Mesenchymal stem cell (in vitro differentiated cells and primary cell): ENCODE measurements at regions not wholly inside any gene's neighbourhood (a gene's known extent, or its start where the extent isn't known, plus 50 kb on each side); places are given as distances from the start of the nearest gene placed in this dataset.
"Not testable (repeated sequence)": the region's sequence is repeated elsewhere in the genome, so short reads cannot be mapped to it uniquely, and the experiment has no call there.

Experiments used
- DNase-seq: peaks from one replicate; pipeline ENCODE4 v3.0.0-alpha.2; 2013
- H2AFZ ChIP-seq: one replicate; pipeline ENCODE4 v1.6.1; 2013; ENCODE audit warnings: low read depth, mild to moderate bottlenecking, control low read depth, inconsistent platforms, low read length, moderate library complexity
- H2AK5ac ChIP-seq: 2 replicates; pipeline ENCODE4 v1.6.1; 2013; ENCODE audit warnings: low read length, moderate library complexity, mild to moderate bottlenecking, inconsistent platforms; ENCODE audit not compliant: severe bottlenecking
- H2BK120ac ChIP-seq: one replicate; pipeline ENCODE4 v1.6.1; 2013; ENCODE audit warnings: low read depth, mild to moderate bottlenecking, inconsistent platforms, low read length, moderate library complexity
- H2BK12ac ChIP-seq, 2 experiments: one replicate each; pipeline ENCODE4 v1.6.1; 2013; ENCODE audit warnings: inconsistent platforms in 2 of 2, low read length in 2 of 2, mild to moderate bottlenecking in 2 of 2, moderate library complexity in 2 of 2, control low read depth in 1 of 2
- H2BK15ac ChIP-seq: one replicate; pipeline ENCODE4 v1.6.1; 2013; ENCODE audit warnings: mild to moderate bottlenecking, low read depth, inconsistent platforms; ENCODE audit not compliant: poor library complexity, severe bottlenecking
- H2BK5ac ChIP-seq: 2 replicates; pipeline ENCODE4 v1.6.1; 2013; ENCODE audit warnings: low read depth, mild to moderate bottlenecking, low read length, control low read depth, inconsistent platforms; ENCODE audit not compliant: poor library complexity, severe bottlenecking
- H3K14ac ChIP-seq, 2 experiments: one replicate each; pipeline ENCODE4 v1.6.1; 2013; ENCODE audit warnings: inconsistent platforms in 2 of 2, low read length in 2 of 2, control low read depth in 1 of 2, mild to moderate bottlenecking in 1 of 2, moderate library complexity in 1 of 2
- H3K18ac ChIP-seq, 2 experiments: one replicate each; pipeline ENCODE4 v1.6.1; 2013; ENCODE audit warnings: inconsistent platforms in 2 of 2, low read length in 2 of 2, control low read depth in 1 of 2, low read depth in 1 of 2, mild to moderate bottlenecking in 1 of 2
- H3K23ac ChIP-seq, 2 experiments: one replicate each; pipeline ENCODE4 v1.6.1; 2013; ENCODE audit warnings: inconsistent platforms in 2 of 2, low read length in 2 of 2, mild to moderate bottlenecking in 2 of 2, moderate library complexity in 2 of 2, control low read depth in 1 of 2
- H3K27ac ChIP-seq: 2 replicates; pipeline ENCODE4 v1.5.1; 2013; ENCODE audit warnings: mild to moderate bottlenecking, moderate library complexity, low read length, control low read depth, inconsistent platforms; ENCODE audit not compliant: poor library complexity, severe bottlenecking
- H3K27me3 ChIP-seq, 2 experiments: 2 replicates each; pipeline versions ENCODE4 v1.6.1 to v1.7.0; 2013; ENCODE audit warnings: low read length in 2 of 2, mild to moderate bottlenecking in 2 of 2, moderate library complexity in 2 of 2, control low read depth in 1 of 2, inconsistent platforms in 1 of 2; ENCODE audit not compliant: control insufficient read depth in 1 of 2, insufficient read depth in 1 of 2
- H3K36me3 ChIP-seq, 2 experiments: 2 replicates each; pipeline versions ENCODE4 v1.6.1 to v1.7.0; 2013; ENCODE audit warnings: low read length in 2 of 2, control low read depth in 1 of 2, inconsistent platforms in 1 of 2, low read depth in 1 of 2, mild to moderate bottlenecking in 1 of 2; ENCODE audit not compliant: insufficient read depth in 2 of 2, control insufficient read depth in 1 of 2
- H3K4ac ChIP-seq, 2 experiments: one replicate each; pipeline ENCODE4 v1.6.1; 2013; ENCODE audit warnings: inconsistent platforms in 2 of 2, low read length in 2 of 2, mild to moderate bottlenecking in 2 of 2, moderate library complexity in 2 of 2, control low read depth in 1 of 2, low read depth in 1 of 2
- H3K4me1 ChIP-seq: 2 replicates; pipeline ENCODE4 v1.6.1; 2013; ENCODE audit warnings: low read depth, low read length, control low read depth; ENCODE audit not compliant: control insufficient read depth, insufficient read depth
- H3K4me2 ChIP-seq: 2 replicates; pipeline ENCODE4 v1.6.1; 2013; ENCODE audit warnings: low read length, mild to moderate bottlenecking, inconsistent platforms; ENCODE audit not compliant: poor library complexity, severe bottlenecking
- H3K4me3 ChIP-seq, 2 experiments: 2 replicates each; pipeline versions ENCODE4 v1.5.1 to v1.7.0; 2013; ENCODE audit warnings: low read length in 2 of 2, mild to moderate bottlenecking in 2 of 2, control low read depth in 1 of 2, low read depth in 1 of 2; ENCODE audit not compliant: insufficient read depth in 1 of 2
- H3K79me1 ChIP-seq: replicated peaks from 2 replicates; pipeline ENCODE4 v1.6.1; 2013; ENCODE audit warnings: mild to moderate bottlenecking, control low read depth, low read length, inconsistent platforms; ENCODE audit not compliant: poor library complexity, severe bottlenecking
- H3K9ac ChIP-seq: 2 replicates; pipeline ENCODE4 v1.7.0; 2013; ENCODE audit warnings: mild to moderate bottlenecking, low read length, moderate library complexity
- H3K9me3 ChIP-seq: 2 replicates; pipeline ENCODE4 v1.7.0; 2013; ENCODE audit warnings: mild to moderate bottlenecking, low read length; ENCODE audit not compliant: control insufficient read depth
- H4K8ac ChIP-seq: one replicate; pipeline ENCODE4 v1.6.1; 2013; ENCODE audit warnings: inconsistent platforms, mild to moderate bottlenecking, low read length, moderate library complexity
- H4K91ac ChIP-seq: one replicate; pipeline ENCODE4 v1.6.1; 2013; ENCODE audit warnings: mild to moderate bottlenecking, low read length, inconsistent platforms
- WGBS: methylation state at CpG from one replicate; pipeline ENCODE4 v1.1.7; 2013; ENCODE audit warnings: mixed read lengths; 5-methylcytosine and 5-hydroxymethylcytosine counted together

DNA sequence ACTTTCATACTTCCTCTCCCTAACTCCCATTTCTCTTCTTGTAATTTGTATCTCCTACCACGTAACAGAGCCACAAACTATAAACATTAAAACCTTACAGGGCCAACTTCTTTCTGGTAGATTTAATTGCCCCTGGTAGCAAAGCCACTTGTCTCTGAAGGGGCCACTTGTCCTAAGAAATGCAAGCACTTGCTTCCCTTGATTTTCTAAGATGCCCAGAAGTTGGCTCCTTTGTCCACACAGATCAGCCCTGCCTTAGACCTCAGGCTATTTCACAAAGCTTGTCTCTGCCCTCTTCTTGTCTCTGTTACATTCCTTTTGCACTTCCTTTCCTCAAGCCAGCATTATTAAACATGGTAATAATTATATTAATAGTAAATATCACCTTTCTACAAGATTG lies 80.6 kb upstream of the CXXC4 start:
- Histone ChIP-seq H3K27me3 (no peaks in the 10 kb centered on the region), H2AK5ac (no peak overlapping the region), H2BK12ac (no peak overlapping the region), H2AFZ (no peak overlapping the region), H3K27ac (no peak overlapping the region), H3K9ac (no peak overlapping the region), H2BK15ac (no peak overlapping the region), H2BK5ac (no peak overlapping the region), H3K4ac (no peak overlapping the region), H3K36me3 (no peaks in the 10 kb centered on the region), H3K9me3 (no peaks in the 10 kb centered on the region), H2BK120ac (no peak overlapping the region), H3K4me1 (no peaks in the 10 kb centered on the region), H3K4me3 (no peak overlapping the region), H3K18ac (no peak overlapping the region), H3K79me1 (no peaks in the 10 kb centered on the region), H3K4me2 (no peak overlapping the region), H3K14ac (no peak overlapping the region), H3K23ac (no peak overlapping the region), H4K8ac (no peak overlapping the region), H4K91ac (no peak overlapping the region)
- no peak for DNase-seq
- WGBS: 53% methylated on average over 1 of the region's 1 CpG

GRCh38 chr4:104577405-104577804 lies 82.7 kb upstream of the CXXC4 start:
- Histone ChIP-seq H3K18ac (no peak overlapping the region), H3K14ac (no peak overlapping the region), H3K23ac (no peak overlapping the region), H3K4me3 (no peak overlapping the region), H3K4me2 (no peak overlapping the region), H4K8ac (no peak overlapping the region), H3K27me3 (no peaks in the 10 kb centered on the region), H3K9ac (no peak overlapping the region), H2BK15ac (no peak overlapping the region), H2BK120ac (no peak overlapping the region), H2BK12ac (no peak overlapping the region), H2BK5ac (no peak overlapping the region), H2AK5ac (no peak overlapping the region), H2AFZ (no peak overlapping the region), H3K36me3 (no peaks in the 10 kb centered on the region), H3K4me1 (no peaks in the 10 kb centered on the region), H3K9me3 (no peaks in the 10 kb centered on the region), H3K4ac (no peak overlapping the region), H4K91ac (no peak overlapping the region), H3K79me1 (no peaks in the 10 kb centered on the region), H3K27ac (no peak overlapping the region)
- no peak for DNase-seq

- not testable (repeated sequence) for H3K79me1 ChIP-seq, H3K36me3 ChIP-seq, H3K14ac ChIP-seq, H3K23ac ChIP-seq, H2BK120ac ChIP-seq, H4K8ac ChIP-seq, H2BK5ac ChIP-seq, H3K27ac ChIP-seq, H2BK15ac ChIP-seq, H3K4me2 ChIP-seq, H3K4ac ChIP-seq, H3K9ac ChIP-seq, H3K18ac ChIP-seq, H2AFZ ChIP-seq, H2BK12ac ChIP-seq, H3K4me3 ChIP-seq, H3K9me3 ChIP-seq, H4K91ac ChIP-seq, H3K27me3 ChIP-seq, H2AK5ac ChIP-seq, H3K4me1 ChIP-seq, DNase-seq
- WGBS: 98% methylated on average over 7 of the region's 16 CpGs
Measured at GRCh38 chr4:104581476-104581875, 86.8 kb upstream of the CXXC4 start.

GRCh38 chr4:104582056-104582455 lies 87.4 kb upstream of the CXXC4 start:
- H3K27me3 ChIP-seq, H2BK120ac ChIP-seq, H3K9ac ChIP-seq, H3K4me3 ChIP-seq, H3K18ac ChIP-seq, H3K9me3 ChIP-seq, H2BK5ac ChIP-seq, H2BK12ac ChIP-seq, H3K79me1 ChIP-seq, H3K27ac ChIP-seq, H3K4me2 ChIP-seq, H3K36me3 ChIP-seq, H2AK5ac ChIP-seq, DNase-seq, H3K23ac ChIP-seq, H4K91ac ChIP-seq, H2BK15ac ChIP-seq, H3K4ac ChIP-seq, H3K14ac ChIP-seq, H2AFZ ChIP-seq, H4K8ac ChIP-seq, H3K4me1 ChIP-seq: not testable (repeated sequence)
- 93% methylated on average over 27 of the region's 27 CpGs for WGBS
